OCI-LY1 (cell line): ENCODE measurements at regions not wholly inside any gene's neighbourhood (a gene's known extent, or its start where the extent isn't known, plus 50 kb on each side); places are given as distances from the start of the nearest gene placed in this dataset.

Experiments
- H2AFZ ChIP-seq: fragments of 200-600 bp; sonication (generic), shearing (Covaris generic); 2 replicates; pipeline ENCODE4 v1.6.0; 2014; ENCODE audit warnings: antibody characterized with exemption, mild to moderate bottlenecking, low read length
- H3F3A ChIP-seq: fragments of 200-600 bp; sonication (generic), shearing (Covaris generic); 2 replicates; pipeline ENCODE4 v1.6.0; 2014; ENCODE audit warnings: mild to moderate bottlenecking, antibody characterized with exemption, low read length, moderate library complexity; ENCODE audit not compliant: insufficient read depth
- H3K27ac ChIP-seq: fragments of 200-600 bp; sonication (generic); 2 replicates; pipeline ENCODE4 v1.5.1; 2014; ENCODE audit warnings: low read length, mixed run types, mild to moderate bottlenecking, low read depth; ENCODE audit not compliant: poor library complexity, severe bottlenecking
- H3K27me3 ChIP-seq: fragments of 200-600 bp; sonication (generic); 2 replicates; pipeline ENCODE4 v1.6.0; 2014; ENCODE audit warnings: antibody characterized with exemption, mild to moderate bottlenecking, low read length, moderate library complexity; ENCODE audit not compliant: insufficient read depth
- H3K36me3 ChIP-seq: fragments of 200-600 bp; sonication (generic); 2 replicates; pipeline ENCODE4 v1.6.1; 2014; ENCODE audit warnings: mild to moderate bottlenecking, antibody characterized with exemption, low read length, moderate library complexity, mixed read lengths; ENCODE audit not compliant: insufficient read depth
- H3K4me1 ChIP-seq: fragments of 200-600 bp; sonication (generic); 2 replicates; pipeline ENCODE4 v1.5.1; 2014; ENCODE audit warnings: mild to moderate bottlenecking, low read length, moderate library complexity; ENCODE audit not compliant: insufficient read depth, severe bottlenecking
- H3K4me2 ChIP-seq: fragments of 200-600 bp; sonication (generic), shearing (Covaris generic); 2 replicates; pipeline ENCODE4 v1.6.1; 2014; ENCODE audit warnings: low read length
- H3K4me3 ChIP-seq: fragments of 200-600 bp; sonication (generic); 2 replicates; pipeline ENCODE4 v1.5.1; 2014; ENCODE audit warnings: low read length, low read depth, mild to moderate bottlenecking, mixed read lengths; ENCODE audit not compliant: poor library complexity, severe bottlenecking
- H3K79me2 ChIP-seq: fragments of 200-600 bp; shearing (Covaris generic); 2 replicates; pipeline ENCODE4 v1.6.1; 2016; ENCODE audit warnings: mixed run types, low read length, mixed read lengths; ENCODE audit not compliant: insufficient read depth
- H3K9ac ChIP-seq: fragments of 200-600 bp; sonication (generic), shearing (Covaris generic); 2 replicates; pipeline ENCODE4 v1.6.1; 2014; ENCODE audit warnings: mild to moderate bottlenecking, low read length, mixed read lengths
- H3K9me2 ChIP-seq: fragments of 200-600 bp; sonication (generic), shearing (Covaris generic); 2 replicates; pipeline ENCODE4 v1.6.1; 2014; ENCODE audit warnings: low read depth, mild to moderate bottlenecking, low read length, mixed read lengths
- H3K9me3 ChIP-seq: fragments of 200-600 bp; shearing (Covaris generic); 2 replicates; pipeline ENCODE4 v1.6.1; 2014; ENCODE audit warnings: low read length, mixed read lengths
- H4K20me1 ChIP-seq: fragments of 200-600 bp; sonication (generic), shearing (Covaris generic); 2 replicates; pipeline ENCODE4 v1.6.0; 2016; ENCODE audit warnings: mild to moderate bottlenecking, low read length; ENCODE audit not compliant: insufficient read depth
- EZH2 ChIP-seq: fragments of 200-600 bp; sonication (generic), shearing (Covaris generic); IDR thresholded peaks from 2 replicates; pipeline ENCODE4 v1.8.0; 2017; ENCODE audit warnings: borderline replicate concordance, mixed run types, mild to moderate bottlenecking, antibody characterized with exemption, low read length, moderate library complexity, mixed read lengths
- TF ChIP-seq, protein P1 (sequence below): fragments of 200-600 bp; sonication (generic), shearing (Covaris generic); IDR thresholded peaks from 2 replicates; pipeline ENCODE4 v1.5.1; 2017; ENCODE audit warnings: mild to moderate bottlenecking, antibody characterized with exemption, low read length, moderate library complexity, mixed read lengths

- H3K4me3 ChIP-seq, result no peak overlapping the region
- no peaks in the 10 kb centered on the region for H3K9me3 ChIP-seq
- H3K79me2 ChIP-seq, result no peaks in the 10 kb centered on the region
- H3K4me1 ChIP-seq, result no peaks in the 10 kb centered on the region
- H3F3A ChIP-seq, result no peaks in the 10 kb centered on the region
- H3K27ac ChIP-seq, result no peak overlapping the region
- no peaks in the 10 kb centered on the region; the same call in 1 of the 2 replicates for H3K36me3 ChIP-seq
- H4K20me1 ChIP-seq, result no peaks in the 10 kb centered on the region
- no peak overlapping the region for H3K9ac ChIP-seq
- TF ChIP-seq EZH2, result no peak
- TF ChIP-seq, protein P1, sequence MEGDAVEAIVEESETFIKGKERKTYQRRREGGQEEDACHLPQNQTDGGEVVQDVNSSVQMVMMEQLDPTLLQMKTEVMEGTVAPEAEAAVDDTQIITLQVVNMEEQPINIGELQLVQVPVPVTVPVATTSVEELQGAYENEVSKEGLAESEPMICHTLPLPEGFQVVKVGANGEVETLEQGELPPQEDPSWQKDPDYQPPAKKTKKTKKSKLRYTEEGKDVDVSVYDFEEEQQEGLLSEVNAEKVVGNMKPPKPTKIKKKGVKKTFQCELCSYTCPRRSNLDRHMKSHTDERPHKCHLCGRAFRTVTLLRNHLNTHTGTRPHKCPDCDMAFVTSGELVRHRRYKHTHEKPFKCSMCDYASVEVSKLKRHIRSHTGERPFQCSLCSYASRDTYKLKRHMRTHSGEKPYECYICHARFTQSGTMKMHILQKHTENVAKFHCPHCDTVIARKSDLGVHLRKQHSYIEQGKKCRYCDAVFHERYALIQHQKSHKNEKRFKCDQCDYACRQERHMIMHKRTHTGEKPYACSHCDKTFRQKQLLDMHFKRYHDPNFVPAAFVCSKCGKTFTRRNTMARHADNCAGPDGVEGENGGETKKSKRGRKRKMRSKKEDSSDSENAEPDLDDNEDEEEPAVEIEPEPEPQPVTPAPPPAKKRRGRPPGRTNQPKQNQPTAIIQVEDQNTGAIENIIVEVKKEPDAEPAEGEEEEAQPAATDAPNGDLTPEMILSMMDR, result no peak
- H3K27me3 ChIP-seq, result no peaks in the 10 kb centered on the region
- no peak overlapping the region for H2AFZ ChIP-seq
- H3K4me2 ChIP-seq, result no peak overlapping the region
- H3K9me2 ChIP-seq, result no peaks in the 10 kb centered on the region
Observed at GRCh38 chr2:71842744-71843143, 304.9 kb downstream of the CYP26B1 start.

DNA sequence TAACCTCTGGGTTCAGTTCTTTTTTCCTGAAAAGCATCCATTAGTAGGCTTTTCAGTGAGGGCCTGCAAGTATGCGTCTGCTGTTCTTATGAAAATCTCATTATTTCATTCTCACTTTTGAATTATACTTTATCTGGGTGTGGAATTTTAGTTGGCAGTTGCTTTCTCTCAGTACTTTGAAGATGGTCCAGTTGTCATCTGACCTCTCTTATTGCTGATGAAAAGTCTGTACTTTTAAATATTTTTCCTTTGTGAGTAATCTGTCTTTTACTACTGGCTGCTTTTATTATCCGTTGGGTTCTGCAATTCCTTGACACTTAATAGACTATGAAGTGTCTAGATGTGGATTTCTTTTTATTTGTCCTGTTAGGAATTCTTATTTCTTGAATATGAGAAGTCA lies 307.8 kb downstream of the CYP26B1 start:
- H3K9ac ChIP-seq, result no peak overlapping the region
- no peaks in the 10 kb centered on the region for H3F3A ChIP-seq
- H3K79me2 ChIP-seq, result no peaks in the 10 kb centered on the region
- no peaks in the 10 kb centered on the region; the same call in 1 of the 2 replicates for H3K36me3 ChIP-seq
- TF ChIP-seq, protein P1, result no peak
- TF ChIP-seq EZH2, result no peak
- no peaks in the 10 kb centered on the region for H3K27me3 ChIP-seq
- H2AFZ ChIP-seq, result no peak overlapping the region
- no peaks in the 10 kb centered on the region for H4K20me1 ChIP-seq
- no peak overlapping the region for H3K4me2 ChIP-seq
- no peaks in the 10 kb centered on the region for H3K9me2 ChIP-seq
- H3K4me1 ChIP-seq, result no peaks in the 10 kb centered on the region
- H3K9me3 ChIP-seq, result no peaks in the 10 kb centered on the region
- H3K4me3 ChIP-seq, result no peak overlapping the region
- no peak overlapping the region for H3K27ac ChIP-seq

- Histone ChIP-seq H3K4me1 (no peaks in the 10 kb centered on the region), H3K27ac (no peak overlapping the region), H2AFZ (no peak overlapping the region), H3K36me3 (no peaks in the 10 kb centered on the region), H3K4me2 (no peak overlapping the region), H3K9me3 (no peaks in the 10 kb centered on the region), H3K9ac (no peak overlapping the region), H3F3A (no peaks in the 10 kb centered on the region), H3K4me3 (no peak overlapping the region), H3K79me2 (no peaks in the 10 kb centered on the region), H4K20me1 (no peaks in the 10 kb centered on the region), H3K9me2 (no peaks in the 10 kb centered on the region), H3K27me3 (no peaks in the 10 kb centered on the region)
- no peak for TF ChIP-seq EZH2
- TF ChIP-seq, protein P1, result no peak
Observed at GRCh38 chr2:71834796-71835195, 312.9 kb downstream of the CYP26B1 start.
